A673 (cell line): ENCODE measurements at regions not wholly inside any gene's neighbourhood (a gene's known extent, or its start where the extent isn't known, plus 50 kb on each side); places are given as distances from the start of the nearest gene placed in this dataset.

Experiments
- BruUV-seq: library from RNA; stranded (reverse); fragments of 400-500 nt; replicated peaks from 2 replicates; lab custom pipeline; 2021; lab: Mats Ljungman, UMichigan
- CTCF ChIA-PET: fragments of 300-600 bp; sonication (Branson Sonifier 250); formaldehyde crosslinking; loops from one replicate; lab custom pipeline; 2022; ENCODE audit warnings: antibody characterized with exemption; lab: Charles Lee
- POLR2A ChIA-PET: fragments of 300-600 bp; sonication (Branson Sonifier 250); formaldehyde crosslinking; loops from one replicate; lab custom pipeline; 2022; ENCODE audit warnings: antibody characterized with exemption; ENCODE audit not compliant: low non-redundant PET; lab: Charles Lee
- DNase-seq: peaks from one replicate; pipeline ENCODE4 v3.0.0-alpha.2; 2015; ENCODE audit warnings: low spot score
- H3K27ac ChIP-seq: fragments of 200-600 bp; sonication (generic); 2 replicates; pipeline ENCODE4 v1.5.1; 2016; ENCODE audit warnings: mixed run types, low read depth, mild to moderate bottlenecking, mixed read lengths, antibody characterized with exemption, low read length; ENCODE audit not compliant: poor library complexity, severe bottlenecking
- H3K27me3 ChIP-seq: fragments of 200-600 bp; sonication (generic); replicated peaks from 2 replicates; pipeline ENCODE4 v1.6.1; 2017; ENCODE audit warnings: mixed run types, low read depth, mild to moderate bottlenecking, mixed read lengths, antibody characterized with exemption, low read length; ENCODE audit not compliant: insufficient read depth, poor library complexity
- H3K36me3 ChIP-seq: fragments of 200-600 bp; sonication (generic); 2 replicates; pipeline ENCODE4 v1.6.1; 2016; ENCODE audit warnings: mixed run types, mild to moderate bottlenecking, mixed read lengths, antibody characterized with exemption, low read length; ENCODE audit not compliant: insufficient read depth, poor library complexity, severe bottlenecking
- H3K4me1 ChIP-seq: fragments of 200-600 bp; sonication (generic); 2 replicates; pipeline ENCODE4 v1.6.1; 2017; ENCODE audit warnings: mixed run types, mild to moderate bottlenecking, mixed read lengths, antibody characterized with exemption, low read length; ENCODE audit not compliant: insufficient read depth, poor library complexity, severe bottlenecking
- H3K4me3 ChIP-seq: fragments of 200-600 bp; sonication (generic); 2 replicates; pipeline ENCODE4 v1.5.1; 2016; ENCODE audit warnings: low read depth, mixed run types, mild to moderate bottlenecking, mixed read lengths, low read length; ENCODE audit not compliant: poor library complexity, severe bottlenecking
- H3K9me3 ChIP-seq: fragments of 200-600 bp; sonication (generic); 2 replicates; pipeline ENCODE4 v1.6.1; 2016; ENCODE audit warnings: mixed run types, low read depth, mild to moderate bottlenecking, mixed read lengths, antibody characterized with exemption, low read length; ENCODE audit not compliant: poor library complexity, severe bottlenecking
- CTCF ChIP-seq: fragments of 300-800, 200-600 bp; sonication (generic); conservative IDR thresholded peaks from 2 replicates; pipeline ENCODE4 v1.5.1; 2017; ENCODE audit warnings: low read depth, mild to moderate bottlenecking, antibody characterized with exemption, low read length, moderate library complexity, mixed read lengths
- EZH2 ChIP-seq: fragments of 200-600 bp; sonication (generic); IDR thresholded peaks from 2 replicates; pipeline ENCODE4 v1.6.1; 2017; ENCODE audit warnings: borderline replicate concordance, low read depth, mild to moderate bottlenecking, mixed read lengths, antibody characterized with exemption, low read length; ENCODE audit not compliant: poor library complexity, severe bottlenecking
- intact Hi-C: fragments of 100-400 bp; cut with micrococcal nuclease; formaldehyde crosslinking; loops from one replicate; pipeline ENCODE4 v1.10.0; 2022; ENCODE audit not compliant: unreplicated experiment

- H3K27ac ChIP-seq = no peak overlapping the region
- POLR2A ChIA-PET = no interaction called here
Measured at GRCh38 chr17:62892061-62892675, 73.9 kb upstream of the TANC2 start.

GRCh38 chr17:62891659-62892058 is 74.4 kb upstream of the TANC2 start:
- no peak overlapping the region for H3K27ac ChIP-seq
- POLR2A ChIA-PET = no interaction called here
- no peaks in the 10 kb centered on the region for H3K4me1 ChIP-seq
- H3K36me3 ChIP-seq = no peaks in the 10 kb centered on the region
- CTCF ChIA-PET = no interaction called here
- H3K4me3 ChIP-seq = no peak overlapping the region
- TF ChIP-seq CTCF = no peak
- no peak for TF ChIP-seq EZH2
- no TSS peak for BruUV-seq
- H3K9me3 ChIP-seq = no peaks in the 10 kb centered on the region
- H3K27me3 ChIP-seq = no peaks in the 10 kb centered on the region
- intact Hi-C loops = no loop called here
- no peak for DNase-seq

More at GRCh38 chr17:62892061-62892675, 73.9 kb upstream of the TANC2 start:
- CTCF ChIA-PET = no interaction called here
- Histone ChIP-seq H3K9me3 (no peaks in the 10 kb centered on the region), H3K4me1 (no peaks in the 10 kb centered on the region), H3K36me3 (no peaks in the 10 kb centered on the region), H3K27me3 (no peaks in the 10 kb centered on the region), H3K4me3 (no peak overlapping the region)
- intact Hi-C loops = no loop called here
- DNase-seq = no peak
- BruUV-seq = no TSS peak
- TF ChIP-seq EZH2 = no peak
- TF ChIP-seq CTCF = no peak

GRCh38 chr17:62888765-62889164 is 77.3 kb upstream of the TANC2 start:
- ChIA-PET CTCF (no interaction called here), POLR2A (no interaction called here)
- H3K27ac ChIP-seq = no peak overlapping the region
- DNase-seq = no peak
- no peak overlapping the region for H3K4me3 ChIP-seq
- H3K36me3 ChIP-seq = no peaks in the 10 kb centered on the region
- TF ChIP-seq CTCF (no peak), EZH2 (no peak)
- no TSS peak for BruUV-seq
- no peaks in the 10 kb centered on the region for H3K9me3 ChIP-seq
- intact Hi-C loops = no loop called here
- no peaks in the 10 kb centered on the region for H3K27me3 ChIP-seq
- no peaks in the 10 kb centered on the region for H3K4me1 ChIP-seq
